Activated naive CD8-positive, alpha-beta T cell treated with anti-CD3 and anti-CD28 coated beads for 36 hours (primary cell): ENCODE measurements at regions not wholly inside any gene's neighbourhood (a gene's known extent, or its start where the extent isn't known, plus 50 kb on each side); places are given as distances from the start of the nearest gene placed in this dataset.

ENCODE experiments used
- DNase-seq: peaks from one replicate; pipeline ENCODE4 v3.0.0; 2021
- H3K27ac Mint-ChIP-seq: one replicate; pipeline ENCODE4 v1.8.0; 2022; ENCODE audit warnings: mild to moderate bottlenecking, moderate library complexity, mixed read lengths
- H3K27me3 Mint-ChIP-seq: one replicate; pipeline ENCODE4 v1.8.0; 2022; ENCODE audit warnings: mild to moderate bottlenecking, mixed read lengths
- H3K36me3 Mint-ChIP-seq: one replicate; pipeline ENCODE4 v1.8.0; 2021; ENCODE audit warnings: mild to moderate bottlenecking, mixed read lengths
- H3K4me1 Mint-ChIP-seq: one replicate; pipeline ENCODE4 v1.8.0; 2021; ENCODE audit warnings: mixed read lengths
- H3K4me3 Mint-ChIP-seq: one replicate; pipeline ENCODE4 v1.8.0; 2022; ENCODE audit warnings: mild to moderate bottlenecking, moderate library complexity, mixed read lengths
- H3K9me3 Mint-ChIP-seq: one replicate; pipeline ENCODE4 v1.8.0; 2022; ENCODE audit warnings: mixed read lengths

DNA sequence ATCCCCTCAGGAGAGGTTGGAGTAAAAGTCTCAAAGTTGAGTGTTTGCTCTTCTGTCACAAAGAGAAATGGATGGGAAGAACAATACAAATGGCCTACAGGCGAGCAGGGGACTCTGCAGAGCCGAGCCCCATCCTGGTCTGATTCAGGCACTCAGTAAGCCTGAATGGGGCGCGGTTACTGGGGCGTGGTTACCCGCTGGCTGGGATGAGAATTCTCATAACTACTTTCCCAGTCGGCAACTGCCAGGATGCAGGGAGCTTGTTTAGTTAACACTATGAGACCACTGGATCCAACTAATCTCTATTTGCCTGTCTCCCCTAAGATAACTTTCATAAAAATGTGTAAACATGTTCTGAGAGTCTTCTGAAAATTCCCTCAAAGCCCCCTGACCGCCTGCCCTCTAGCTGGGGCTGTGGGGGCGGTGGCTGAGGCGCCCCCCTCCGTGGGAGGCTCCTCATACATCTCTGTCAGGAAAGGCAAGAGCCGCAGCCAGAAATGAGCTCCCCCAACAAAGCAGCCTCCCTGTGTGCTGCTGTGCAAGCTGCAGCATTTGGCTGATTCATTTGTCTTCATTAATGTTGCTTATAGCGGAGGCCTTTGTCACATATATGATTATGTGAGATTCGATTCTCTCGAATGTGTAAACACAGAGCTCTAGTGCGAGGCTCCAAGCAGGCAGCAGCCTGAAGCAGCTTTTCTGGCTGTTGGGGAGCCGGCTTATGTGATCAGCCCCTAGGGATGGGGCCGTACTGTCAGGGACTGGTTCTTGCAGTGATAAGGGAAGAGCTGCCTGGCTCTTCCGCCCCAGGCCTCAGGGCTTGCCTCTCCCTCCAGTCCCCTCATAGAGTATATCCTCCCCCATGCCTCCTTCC lies 126.1 kb upstream of the ARHGAP5 start:
- Mint-ChIP-seq H3K9me3 (no peaks in the 10 kb centered on the region), H3K27ac (no peak overlapping the region), H3K27me3 (peaks cover 19% of the 10 kb centered on the region), H3K4me3 (no peak overlapping the region), H3K4me1 (peaks cover 5% of the 10 kb centered on the region), H3K36me3 (no peaks in the 10 kb centered on the region)
- no peak for DNase-seq

DNA sequence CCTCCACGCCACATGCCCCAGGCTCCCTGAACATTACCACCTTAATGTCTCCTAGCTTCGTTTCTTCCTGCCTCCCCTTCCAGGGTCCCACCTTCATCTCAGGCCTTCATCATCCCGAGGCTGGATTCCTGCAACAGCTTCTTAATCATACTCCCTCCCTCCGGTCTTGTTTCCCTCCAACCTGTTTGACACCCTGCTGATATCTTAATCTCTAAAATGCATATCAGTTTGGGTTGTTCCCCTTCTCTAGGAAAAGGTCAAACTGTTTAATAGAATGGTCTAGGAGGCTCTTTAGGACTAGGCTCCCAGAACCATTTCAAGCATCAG lies 125.5 kb upstream of the ARHGAP5 start:
- DNase-seq = no peak
- Mint-ChIP-seq H3K36me3 (no peaks in the 10 kb centered on the region), H3K9me3 (no peaks in the 10 kb centered on the region), H3K4me1 (peaks cover 5% of the 10 kb centered on the region), H3K4me3 (no peak overlapping the region), H3K27ac (no peak overlapping the region), H3K27me3 (peaks cover 19% of the 10 kb centered on the region)

DNA sequence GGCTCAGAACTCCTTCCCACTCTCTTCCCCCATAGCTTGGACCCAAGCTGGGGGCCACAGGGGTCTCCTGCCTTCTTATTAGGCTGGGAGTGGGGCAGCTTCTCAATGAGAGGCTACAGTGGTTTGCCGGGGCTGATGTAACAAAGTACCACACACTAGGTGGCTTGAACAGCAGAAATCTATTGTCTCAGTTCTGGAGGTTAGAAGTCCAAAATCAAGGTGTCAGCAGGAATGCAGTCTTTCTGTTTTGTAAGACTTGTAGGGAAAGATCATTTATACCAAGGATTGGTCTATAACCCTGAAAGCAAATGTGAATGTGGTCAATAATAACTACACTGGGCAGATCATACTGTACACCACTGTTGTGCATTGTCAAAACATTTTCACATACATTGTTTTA lies 124.5 kb upstream of the ARHGAP5 start:
- Mint-ChIP-seq H3K9me3 (no peaks in the 10 kb centered on the region), H3K36me3 (no peaks in the 10 kb centered on the region), H3K27ac (no peak overlapping the region), H3K4me1 (peaks cover 5% of the 10 kb centered on the region), H3K4me3 (no peak overlapping the region), H3K27me3 (peaks cover 22% of the 10 kb centered on the region)
- DNase-seq = no peak

DNA sequence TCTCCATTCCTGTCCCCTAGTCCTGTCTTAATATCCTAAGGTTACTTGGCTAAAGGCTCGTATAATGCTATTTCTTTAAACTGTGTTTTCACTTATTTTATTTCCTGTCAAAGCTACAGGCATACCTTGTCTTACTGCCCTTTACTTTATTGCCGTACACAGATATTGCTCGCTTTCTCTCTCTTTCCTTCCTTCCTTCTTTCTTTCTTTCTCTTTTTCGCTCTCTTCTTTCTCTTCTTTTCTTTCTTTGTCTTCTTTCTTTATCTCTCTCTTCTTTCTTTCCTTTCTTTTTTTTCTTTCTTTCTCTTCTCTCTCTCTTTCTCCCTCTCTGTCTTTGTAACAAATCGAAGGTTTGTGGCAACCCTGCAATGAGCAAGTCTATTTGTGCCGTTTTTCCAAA lies 123.9 kb upstream of the ARHGAP5 start:
- Mint-ChIP-seq H3K9me3 (no peaks in the 10 kb centered on the region), H3K27me3 (peaks cover 22% of the 10 kb centered on the region), H3K4me1 (peaks cover 5% of the 10 kb centered on the region), H3K27ac (no peak overlapping the region), H3K4me3 (no peak overlapping the region), H3K36me3 (no peaks in the 10 kb centered on the region)
- DNase-seq = no peak

DNA sequence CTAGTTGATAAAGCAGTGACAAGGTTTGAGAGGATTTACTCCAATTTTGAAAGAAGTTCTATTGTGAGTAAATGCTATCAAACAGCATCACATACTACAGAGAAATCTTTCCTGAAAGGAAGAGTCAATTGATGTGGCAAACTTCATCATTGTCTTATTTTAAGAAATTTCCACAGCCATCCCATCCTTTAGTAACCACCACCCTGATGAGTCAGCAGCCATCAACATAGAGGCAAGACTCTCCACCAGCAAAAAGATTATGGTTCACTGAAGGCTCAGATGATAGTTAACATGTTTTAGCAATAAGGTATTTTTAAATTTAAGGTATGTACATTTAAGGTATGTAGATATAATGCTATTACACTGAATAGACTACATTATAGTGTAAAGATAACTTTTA lies 122.1 kb upstream of the ARHGAP5 start:
- Mint-ChIP-seq H3K27me3 (peaks cover 18% of the 10 kb centered on the region), H3K27ac (no peak overlapping the region), H3K4me3 (no peak overlapping the region), H3K36me3 (no peaks in the 10 kb centered on the region), H3K4me1 (peaks cover 5% of the 10 kb centered on the region), H3K9me3 (no peaks in the 10 kb centered on the region)
- no peak for DNase-seq

DNA sequence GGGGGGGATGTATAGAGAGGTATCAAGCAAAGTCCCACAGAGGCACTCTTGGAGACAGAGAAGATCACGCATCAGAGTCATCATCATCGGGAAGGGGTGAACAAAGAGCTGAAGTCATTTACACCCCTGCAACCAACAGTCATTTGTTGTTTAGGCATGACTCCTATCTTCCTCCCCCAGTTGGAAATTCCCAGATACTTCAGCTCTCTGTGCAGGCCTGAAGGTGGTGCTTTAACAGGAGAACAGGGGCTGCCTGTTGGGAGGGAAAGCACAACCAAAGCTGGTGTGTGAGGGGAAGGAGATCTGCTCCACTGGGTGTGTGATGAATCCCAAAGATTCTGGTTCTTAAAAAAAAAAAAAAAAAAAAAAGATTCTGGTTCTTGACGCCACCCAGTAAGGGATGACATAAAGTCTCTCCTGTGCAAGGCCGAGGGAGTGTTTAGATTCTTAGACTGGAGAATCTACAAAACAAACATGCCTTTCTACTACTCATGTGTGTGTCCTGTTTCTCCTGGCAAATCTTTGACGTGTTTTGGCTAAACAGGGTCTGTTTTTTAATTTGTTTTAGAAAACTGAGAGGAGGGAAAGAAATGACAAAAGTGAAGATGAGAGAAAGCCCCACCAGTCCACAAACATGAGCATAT lies 121.0 kb upstream of the ARHGAP5 start:
- no peak for DNase-seq
- Mint-ChIP-seq H3K36me3 (no peaks in the 10 kb centered on the region), H3K4me1 (peaks cover 5% of the 10 kb centered on the region), H3K4me3 (no peak overlapping the region), H3K27ac (no peak overlapping the region), H3K9me3 (peaks cover 6% of the 10 kb centered on the region), H3K27me3 (peaks cover 13% of the 10 kb centered on the region)

DNA sequence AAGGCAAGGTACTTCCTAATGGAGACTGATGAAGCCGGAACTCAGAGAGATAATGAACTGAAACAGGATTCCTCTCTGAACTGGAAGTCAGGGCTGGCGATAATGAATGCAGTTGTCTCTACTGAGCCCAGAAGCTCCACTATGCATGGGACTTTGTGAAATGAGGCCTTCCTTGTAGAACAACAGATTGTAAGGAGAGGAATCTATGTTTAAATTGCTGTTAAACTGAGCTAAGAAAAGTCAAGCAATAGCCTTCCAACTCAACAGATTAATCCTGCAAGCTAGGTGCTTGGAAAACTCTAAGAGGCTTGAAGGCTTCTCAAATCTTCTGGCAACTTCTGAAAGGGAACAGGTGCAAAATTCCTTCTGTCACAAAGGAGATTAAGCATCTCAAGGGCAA lies 119.5 kb upstream of the ARHGAP5 start:
- DNase-seq = no peak
- H3K36me3 Mint-ChIP-seq = no peaks in the 10 kb centered on the region
- H3K4me3 Mint-ChIP-seq = no peak overlapping the region
- H3K9me3 Mint-ChIP-seq = peaks cover 6% of the 10 kb centered on the region
- no peak overlapping the region for H3K27ac Mint-ChIP-seq
- peaks cover 6% of the 10 kb centered on the region for H3K27me3 Mint-ChIP-seq
- H3K4me1 Mint-ChIP-seq = peaks cover 5% of the 10 kb centered on the region

DNA sequence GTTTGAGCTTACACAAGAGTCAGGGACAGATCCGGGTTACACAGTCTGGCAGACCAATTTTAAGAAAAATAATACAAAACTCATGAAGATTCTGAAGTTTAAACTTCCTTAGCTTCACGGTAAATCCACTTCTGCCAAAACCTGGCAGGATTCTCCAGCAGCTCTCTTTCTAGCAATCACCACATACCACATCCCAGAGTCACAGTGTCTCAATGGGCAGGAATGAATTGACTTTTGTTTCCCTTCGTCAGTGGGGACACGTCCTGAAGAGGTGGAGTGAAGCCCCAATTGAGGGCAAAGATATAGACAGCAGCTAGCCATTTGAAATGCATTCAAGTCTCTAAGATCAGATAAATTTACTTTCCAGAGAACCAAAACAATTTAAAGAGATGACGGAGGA lies 117.1 kb upstream of the ARHGAP5 start:
- H3K9me3 Mint-ChIP-seq = peaks cover 6% of the 10 kb centered on the region
- H3K4me1 Mint-ChIP-seq = peaks cover 1% of the 10 kb centered on the region
- H3K27ac Mint-ChIP-seq = no peak overlapping the region
- DNase-seq = no peak
- peaks cover 6% of the 10 kb centered on the region for H3K27me3 Mint-ChIP-seq
- no peaks in the 10 kb centered on the region for H3K36me3 Mint-ChIP-seq
- no peak overlapping the region for H3K4me3 Mint-ChIP-seq

DNA sequence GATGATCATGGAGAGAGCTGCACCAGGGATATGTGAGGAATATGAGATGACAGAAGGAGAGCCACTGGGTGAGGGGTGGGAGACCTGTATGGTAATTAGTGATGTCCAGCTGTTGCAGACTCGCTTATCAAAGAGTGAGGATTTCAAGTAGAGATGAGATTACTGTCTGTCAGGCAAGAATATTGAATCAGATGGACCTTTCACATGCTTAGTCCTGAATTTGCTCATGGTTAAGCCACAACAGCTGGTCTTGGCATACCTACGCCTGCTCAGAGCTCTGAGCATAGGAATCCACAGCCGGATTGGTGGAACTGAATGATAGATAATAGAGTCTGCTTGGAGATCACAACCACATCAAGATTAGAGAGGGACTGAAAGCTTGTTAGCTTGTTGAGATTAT lies 115.2 kb upstream of the ARHGAP5 start:
- no peak overlapping the region for H3K27ac Mint-ChIP-seq
- H3K4me3 Mint-ChIP-seq = no peak overlapping the region
- H3K4me1 Mint-ChIP-seq = peaks cover 3% of the 10 kb centered on the region
- H3K9me3 Mint-ChIP-seq = peaks cover 6% of the 10 kb centered on the region
- H3K27me3 Mint-ChIP-seq = no peaks in the 10 kb centered on the region
- no peaks in the 10 kb centered on the region for H3K36me3 Mint-ChIP-seq
- no peak for DNase-seq

DNA sequence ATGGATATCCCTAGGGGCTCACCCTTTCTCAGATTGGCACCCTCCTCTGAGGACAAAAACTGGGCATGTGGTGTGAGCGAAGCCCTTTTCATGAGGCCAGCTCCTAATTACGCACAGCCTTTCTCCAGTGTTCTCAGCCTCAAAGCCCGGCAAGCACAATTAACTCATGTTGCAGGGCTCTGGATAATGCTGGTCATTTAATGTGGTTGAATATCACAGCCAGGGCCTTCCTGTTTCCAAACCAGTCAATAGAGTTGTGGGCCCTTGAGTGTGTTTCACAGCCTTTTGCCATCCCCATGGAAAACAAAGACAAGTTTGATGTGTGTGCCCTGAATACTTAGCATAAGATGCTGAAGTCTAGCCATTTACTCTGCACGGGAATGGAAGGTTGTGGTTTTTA lies 114.2 kb upstream of the ARHGAP5 start:
- Mint-ChIP-seq H3K36me3 (no peaks in the 10 kb centered on the region), H3K4me3 (no peak overlapping the region), H3K9me3 (peaks cover 6% of the 10 kb centered on the region), H3K27me3 (no peaks in the 10 kb centered on the region), H3K4me1 (peaks cover 3% of the 10 kb centered on the region), H3K27ac (no peak overlapping the region)
- DNase-seq = no peak

DNA sequence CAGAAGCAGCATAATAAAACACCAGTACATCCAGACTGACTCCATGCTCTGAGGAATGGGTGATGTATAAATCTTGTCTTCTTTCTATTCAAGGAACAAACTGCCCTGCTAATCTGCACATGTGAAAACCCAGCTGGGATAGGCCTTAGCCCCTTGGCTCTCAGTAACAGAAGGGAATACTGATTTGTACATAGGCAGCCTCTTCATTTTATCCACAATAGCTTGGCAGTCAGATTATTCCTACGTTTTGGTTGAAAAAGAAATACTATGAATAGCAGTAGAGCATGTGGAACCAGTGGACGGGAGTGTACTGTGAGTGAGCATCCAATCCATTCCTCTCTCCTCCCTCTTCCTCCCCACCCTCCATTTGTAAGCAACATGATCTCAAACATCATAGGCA lies 113.5 kb upstream of the ARHGAP5 start:
- no peak for DNase-seq
- no peaks in the 10 kb centered on the region for H3K36me3 Mint-ChIP-seq
- H3K27me3 Mint-ChIP-seq = no peaks in the 10 kb centered on the region
- H3K4me3 Mint-ChIP-seq = no peak overlapping the region
- H3K4me1 Mint-ChIP-seq = peaks cover 3% of the 10 kb centered on the region
- no peak overlapping the region for H3K27ac Mint-ChIP-seq
- peaks cover 6% of the 10 kb centered on the region for H3K9me3 Mint-ChIP-seq

DNA sequence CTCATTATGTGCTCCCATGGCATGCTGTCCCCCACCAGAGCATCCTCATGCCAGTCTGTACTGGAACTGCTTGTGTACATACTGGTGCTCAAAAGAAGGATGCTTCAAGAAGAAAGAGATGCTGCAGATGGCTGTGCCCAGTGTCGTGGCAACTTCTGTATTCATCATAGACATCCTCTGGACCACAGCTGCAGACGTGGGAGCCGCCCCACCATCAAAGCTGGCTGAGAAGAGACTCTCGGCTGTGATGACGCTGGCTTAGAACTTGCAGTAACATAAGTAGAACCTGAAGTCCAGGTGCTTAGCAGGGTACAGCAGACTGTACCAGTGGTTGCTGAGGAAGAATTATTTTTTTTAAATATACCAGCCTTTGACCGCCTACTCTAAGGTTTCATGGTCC lies 112.6 kb upstream of the ARHGAP5 start:
- Mint-ChIP-seq H3K4me3 (no peak overlapping the region), H3K27ac (no peak overlapping the region), H3K27me3 (no peaks in the 10 kb centered on the region), H3K4me1 (peaks cover 3% of the 10 kb centered on the region), H3K9me3 (peaks cover 6% of the 10 kb centered on the region), H3K36me3 (no peaks in the 10 kb centered on the region)
- DNase-seq = no peak

DNA sequence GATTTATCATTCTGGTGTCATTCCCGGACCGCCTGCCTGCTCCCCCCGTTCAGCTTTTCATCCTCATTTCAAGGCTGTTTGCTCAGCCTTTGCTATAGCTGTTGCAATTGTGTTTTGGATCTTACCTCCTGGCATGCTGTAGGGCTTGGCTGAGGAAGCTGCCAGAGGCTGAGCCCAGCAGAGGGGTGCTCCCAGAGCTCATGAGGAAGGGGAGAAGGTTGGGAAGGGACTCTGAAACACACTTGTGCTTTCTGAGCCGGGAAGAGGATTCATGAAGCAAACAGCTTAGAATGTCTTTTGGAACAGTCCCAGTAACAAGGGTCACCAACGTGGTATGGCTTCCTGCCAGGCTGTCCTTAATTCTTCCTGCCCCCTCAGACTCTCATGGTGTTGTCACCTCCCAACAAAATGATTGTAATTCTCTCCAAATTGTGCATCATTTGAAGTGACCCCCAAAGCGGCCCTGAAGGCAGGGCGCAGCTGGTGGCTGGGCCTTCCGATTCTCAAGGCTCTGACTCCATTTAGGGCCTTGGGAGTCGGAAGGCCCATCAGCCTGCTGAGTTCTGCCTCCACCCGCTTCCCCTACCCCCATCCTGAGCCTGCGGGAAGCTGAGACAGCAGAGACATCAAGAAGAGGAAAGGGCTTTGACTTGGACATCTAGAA lies 111.9 kb upstream of the ARHGAP5 start:
- Mint-ChIP-seq H3K4me1 (peaks cover 3% of the 10 kb centered on the region), H3K27ac (no peak overlapping the region), H3K4me3 (no peak overlapping the region), H3K27me3 (no peaks in the 10 kb centered on the region), H3K36me3 (no peaks in the 10 kb centered on the region), H3K9me3 (peaks cover 5% of the 10 kb centered on the region)
- DNase-seq = no peak

DNA sequence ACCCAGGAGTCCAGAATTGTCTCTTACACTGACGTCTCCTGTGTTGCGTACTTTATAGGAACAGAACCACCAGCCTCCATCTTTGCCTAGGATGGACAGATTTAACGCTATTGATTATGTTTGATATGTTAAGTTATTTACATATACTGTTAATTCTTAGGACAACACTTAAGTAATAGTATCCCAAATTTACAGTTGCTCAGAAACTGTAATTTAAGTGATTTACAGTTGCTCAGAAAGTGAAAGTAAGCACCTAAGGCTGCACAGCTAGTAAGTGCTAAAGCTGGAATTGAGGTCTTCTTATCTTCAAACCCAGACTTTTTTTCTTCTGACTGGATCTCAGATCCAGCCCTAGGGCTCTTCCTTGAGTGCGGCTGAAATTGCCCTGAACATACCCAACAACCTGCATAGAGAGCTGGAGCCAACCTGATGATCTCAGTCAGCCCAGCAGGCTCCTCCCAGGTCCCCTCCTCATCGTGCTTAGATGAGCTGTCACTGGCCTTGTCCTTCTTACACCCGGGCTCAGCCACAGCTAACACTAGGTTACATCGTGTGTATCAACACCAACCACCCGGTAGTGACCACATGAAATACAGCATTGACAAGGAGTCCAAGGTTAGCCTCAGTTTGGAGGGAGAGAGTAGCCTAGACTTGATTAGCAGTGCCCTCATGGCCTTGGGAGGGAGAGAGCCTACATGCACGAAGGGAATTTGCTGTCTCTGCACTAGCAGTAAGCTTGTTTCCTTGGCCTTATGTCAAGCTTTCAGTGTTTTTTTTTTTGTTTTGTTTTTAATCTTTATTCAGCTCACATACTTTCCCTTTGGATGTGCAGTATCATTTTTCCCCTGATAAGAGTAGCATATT lies 111.1 kb upstream of the ARHGAP5 start:
- no peaks in the 10 kb centered on the region for H3K27me3 Mint-ChIP-seq
- no peak overlapping the region for H3K27ac Mint-ChIP-seq
- DNase-seq = no peak
- H3K36me3 Mint-ChIP-seq = no peaks in the 10 kb centered on the region
- H3K4me1 Mint-ChIP-seq = peaks cover 3% of the 10 kb centered on the region
- H3K4me3 Mint-ChIP-seq = no peak overlapping the region
- peaks cover 2% of the 10 kb centered on the region for H3K9me3 Mint-ChIP-seq
